HepG2 (cell line): ENCODE measurements at regions not wholly inside any gene's neighbourhood (a gene's known extent, or its start where the extent isn't known, plus 50 kb on each side); places are given as distances from the start of the nearest gene placed in this dataset.

Experiments used
- ATAC-seq: fragments of 200-7000 bp; cut with Tn5 transposase; 3 replicates; pipeline ENCODE4 v1.9.1; 2020; ENCODE audit warnings: mild to moderate bottlenecking, moderate library complexity
- BruUV-seq: library from RNA; stranded (reverse); fragments of 400-500 nt; replicated peaks from 2 replicates; lab custom pipeline; 2021; lab: Mats Ljungman, UMichigan
- CTCF ChIA-PET: fragments of 300-600 bp; formaldehyde crosslinking; extraction: SDS; loops from one replicate; lab custom pipeline; 2021; ENCODE audit warnings: low total read pairs, inconsistent platforms, low intra/inter-chr PET ratio; lab: Yijun Ruan, JAX
- POLR2A ChIA-PET: fragments of 350-600 bp; sonication (Branson Sonifier 250); formaldehyde crosslinking; loops from one replicate; lab custom pipeline; 2020; ENCODE audit warnings: antibody characterized with exemption, inconsistent platforms; lab: Yijun Ruan, JAX
- DNase-seq: peaks from one replicate; pipeline ENCODE4 v3.0.0-alpha.2; 2015; ENCODE audit warnings: low spot score
- FAIRE-seq: peaks from 3 replicates; lab custom pipeline; 2011; peaks lifted over from hg19 to GRCh38; lab: Jason Lieb, UNC
- H2AFZ ChIP-seq: one replicate; pipeline ENCODE4 v1.6.1; 2011; ENCODE audit warnings: low read length, inconsistent platforms
- H3K27ac ChIP-seq: fragments of 300-600 bp; 3 replicates; pipeline ENCODE4 v1.8.0; 2011; ENCODE audit warnings: mixed run types, mild to moderate bottlenecking, mixed read lengths, low read length, inconsistent platforms; ENCODE audit not compliant: insufficient read depth; ENCODE audit errors: extremely low read length
- H3K27me3 ChIP-seq, 2 experiments: fragments of 200-600 bp in 1 of 2; 2 replicates in 1 of 2; 3 replicates in 1 of 2; pipeline versions ENCODE4 v1.6.0 to v1.8.0; 2011; ENCODE audit warnings: low read length in 2 of 2, mild to moderate bottlenecking in 2 of 2, moderate library complexity in 2 of 2, inconsistent platforms in 1 of 2; ENCODE audit not compliant: insufficient read depth in 2 of 2, control insufficient read depth in 1 of 2
- H3K36me3 ChIP-seq, 2 experiments: fragments of 200-600 bp in 1 of 2; replicated peaks in 1 of 2; 2 replicates in 1 of 2; 3 replicates in 1 of 2; pipeline versions ENCODE4 v1.5.1 to v1.8.0; 2011; ENCODE audit warnings: low read length in 2 of 2, inconsistent platforms in 1 of 2; ENCODE audit not compliant: insufficient read depth in 2 of 2, control insufficient read depth in 1 of 2
- H3K4me1 ChIP-seq: 2 replicates; pipeline ENCODE4 v1.5.1; 2012; ENCODE audit warnings: low read length, inconsistent platforms; ENCODE audit not compliant: insufficient read depth
- H3K4me2 ChIP-seq: 2 replicates; pipeline ENCODE4 v1.6.0; 2011; ENCODE audit warnings: low read depth, low read length, inconsistent platforms
- H3K4me3 ChIP-seq, 3 experiments: fragments of 200-600 bp in 1 of 3; sonication (generic), shearing (Covaris generic) in 1 of 3; replicated peaks in 1 of 3; 2 replicates each; pipeline ENCODE4 v1.5.1; 2011 to 2016; ENCODE audit warnings: low read length in 3 of 3, inconsistent platforms in 2 of 3, low read depth in 2 of 3, mild to moderate bottlenecking in 2 of 3, control low read depth in 1 of 3, mixed read lengths in 1 of 3; ENCODE audit not compliant: insufficient read depth in 1 of 3
- H3K79me2 ChIP-seq: one replicate; pipeline ENCODE4 v1.6.1; 2011; ENCODE audit warnings: low read length, inconsistent platforms; ENCODE audit not compliant: insufficient read depth
- H3K9ac ChIP-seq: 2 replicates; pipeline ENCODE4 v1.6.0; 2011; ENCODE audit warnings: mild to moderate bottlenecking, low read depth, low read length, inconsistent platforms; ENCODE audit not compliant: insufficient read depth
- H3K9me3 ChIP-seq: 2 replicates; pipeline ENCODE4 v1.5.1; 2012; ENCODE audit warnings: mild to moderate bottlenecking, low read length
- H4K20me1 ChIP-seq: 2 replicates; pipeline ENCODE4 v1.6.0; 2011; ENCODE audit warnings: inconsistent platforms, mild to moderate bottlenecking, low read length, moderate library complexity; ENCODE audit not compliant: insufficient read depth
- CREM ChIP-seq, 2 experiments: sonication (generic) in 1 of 2; formaldehyde crosslinking in 1 of 2; IDR thresholded peaks; 2 replicates each; pipeline versions ENCODE4 v1.4.0 to v1.6.1; 2016 to 2020; ENCODE audit warnings: antibody characterized with exemption in 1 of 2, mild to moderate bottlenecking in 1 of 2, missing genetic modification reagents in 1 of 2
- EED ChIP-seq: sonication (generic); formaldehyde crosslinking; IDR thresholded peaks from 2 replicates; pipeline ENCODE4 v1.5.0; 2020; ENCODE audit warnings: mild to moderate bottlenecking, missing genetic modification reagents
- FOXA1 ChIP-seq, 2 experiments: fragments of 450-650 bp in 1 of 2; sonication (generic) in 1 of 2; formaldehyde crosslinking in 1 of 2; IDR thresholded peaks; 2 replicates each; pipeline versions ENCODE4 v1.4.0 to v1.6.1; 2016 to 2020; ENCODE audit warnings: missing genetic modification reagents in 1 of 2
- HIC2 ChIP-seq: sonication (generic); formaldehyde crosslinking; IDR thresholded peaks from 2 replicates; pipeline ENCODE4 v1.9.0; 2022; ENCODE audit warnings: low read depth, missing genetic modification reagents
- HNRNPK ChIP-seq: fragments of 200-400 bp; formaldehyde crosslinking; IDR thresholded peaks from 2 replicates; pipeline ENCODE4 v1.6.1; 2018; ENCODE audit warnings: low read length, low read depth, moderate library complexity, mild to moderate bottlenecking; ENCODE audit not compliant: poor library complexity, severe bottlenecking
- KDM4B ChIP-seq: sonication (generic); formaldehyde crosslinking; IDR thresholded peaks from 2 replicates; pipeline ENCODE4 v1.4.0; 2020; ENCODE audit warnings: missing genetic modification reagents
- MEIS2 ChIP-seq: sonication (generic); formaldehyde crosslinking; IDR thresholded peaks from 2 replicates; pipeline ENCODE4 v1.9.0; 2021; ENCODE audit warnings: mild to moderate bottlenecking, missing genetic modification reagents
- MYC ChIP-seq: sonication (generic); formaldehyde crosslinking; IDR thresholded peaks from 2 replicates; pipeline ENCODE4 v1.9.0; 2021; ENCODE audit warnings: missing genetic modification reagents, borderline replicate concordance
- NR2F1 ChIP-seq, 2 experiments: fragments of 450-650 bp in 1 of 2; formaldehyde crosslinking in 1 of 2; IDR thresholded peaks; 2 replicates each; pipeline versions ENCODE4 v1.5.0 to v1.6.1; 2016 to 2020; ENCODE audit warnings: mild to moderate bottlenecking in 1 of 2, missing compliant biosample characterization in 1 of 2, missing genetic modification reagents in 1 of 2, moderate library complexity in 1 of 2
- RBFOX2 ChIP-seq: fragments of 200-400 bp; formaldehyde crosslinking; IDR thresholded peaks from 2 replicates; pipeline ENCODE4 v1.6.1; 2017; ENCODE audit warnings: low read depth, mild to moderate bottlenecking, low read length
- WIZ ChIP-seq: sonication (generic); formaldehyde crosslinking; IDR thresholded peaks from 2 replicates; pipeline ENCODE4 v1.5.1; 2020; ENCODE audit warnings: mild to moderate bottlenecking, missing genetic modification reagents
- ZBTB42 ChIP-seq: sonication (generic); formaldehyde crosslinking; IDR thresholded peaks from 2 replicates; pipeline ENCODE4 v1.5.0; 2020; ENCODE audit warnings: mild to moderate bottlenecking, missing genetic modification reagents
- ZNF205 ChIP-seq: IDR thresholded peaks from 2 replicates; pipeline ENCODE4 v1.6.1; 2018; ENCODE audit warnings: missing biosample characterization, missing genetic modification reagents
- ZNF563 ChIP-seq: sonication (generic); formaldehyde crosslinking; IDR thresholded peaks from 2 replicates; pipeline ENCODE4 v1.8.0; 2022; ENCODE audit warnings: mild to moderate bottlenecking, moderate library complexity, missing genetic modification reagents
- ZNF580 ChIP-seq: IDR thresholded peaks from 2 replicates; pipeline ENCODE4 v1.6.1; 2016; ENCODE audit warnings: low read depth, borderline replicate concordance
- WGBS: methylation state at CpG from one replicate; pipeline ENCODE4 v1.1.6; 2017; ENCODE audit warnings: low lambda C conversion rate; 5-methylcytosine and 5-hydroxymethylcytosine counted together
- in situ Hi-C: cut with HindIII; loops from 2 replicates; pipeline ENCODE4 v1.10.0; 2017; ENCODE audit warnings: low pct_unique_long_range_greater_than_20kb; ENCODE audit not compliant: extremely low pct_ligation_motif_present
- intact Hi-C: fragments of 100-400 bp; cut with micrococcal nuclease; formaldehyde crosslinking; loops from one replicate; pipeline ENCODE4 v1.10.0; 2022; ENCODE audit not compliant: unreplicated experiment
- TF ChIP-seq, protein P1 (sequence below): sonication (generic); formaldehyde crosslinking; IDR thresholded peaks from 2 replicates; pipeline ENCODE4 v1.4.0; 2020; ENCODE audit warnings: missing genetic modification reagents, low read depth, mild to moderate bottlenecking, borderline replicate concordance

- Histone ChIP-seq H3K27ac (no peak overlapping the region), H2AFZ (no peak overlapping the region), H3K4me3 (no peak overlapping the region), H4K20me1 (no peaks in the 10 kb centered on the region), H3K4me2 (no peak overlapping the region), H3K4me1 (no peaks in the 10 kb centered on the region), H3K27me3 (no peaks in the 10 kb centered on the region; a peak in 1 of 5 replicates), H3K79me2 (no peaks in the 10 kb centered on the region), H3K9me3 (no peaks in the 10 kb centered on the region), H3K9ac (no peak overlapping the region), H3K36me3 (no peaks in the 10 kb centered on the region)
- intact Hi-C loops: no loop called here
- ATAC-seq: no peak
- no peak for FAIRE-seq
- DNase-seq: no peak
- no TSS peak for BruUV-seq
- TF ChIP-seq CREM (IDR thresholded peaks at IDR 0.05): no peak
- no peak for TF ChIP-seq CREM (CRISPR knock-in tag; IDR thresholded peaks at IDR 0.05)
- TF ChIP-seq ZBTB42: no peak
- ChIA-PET POLR2A (no interaction called here), CTCF (no interaction called here)
- in situ Hi-C loops: no loop called here
- WGBS: no CpG with 5 or more reads among the region's 3 CpGs
Observed at GRCh38 chr6:85136310-85136709, 313.6 kb upstream of the NT5E start.

DNA sequence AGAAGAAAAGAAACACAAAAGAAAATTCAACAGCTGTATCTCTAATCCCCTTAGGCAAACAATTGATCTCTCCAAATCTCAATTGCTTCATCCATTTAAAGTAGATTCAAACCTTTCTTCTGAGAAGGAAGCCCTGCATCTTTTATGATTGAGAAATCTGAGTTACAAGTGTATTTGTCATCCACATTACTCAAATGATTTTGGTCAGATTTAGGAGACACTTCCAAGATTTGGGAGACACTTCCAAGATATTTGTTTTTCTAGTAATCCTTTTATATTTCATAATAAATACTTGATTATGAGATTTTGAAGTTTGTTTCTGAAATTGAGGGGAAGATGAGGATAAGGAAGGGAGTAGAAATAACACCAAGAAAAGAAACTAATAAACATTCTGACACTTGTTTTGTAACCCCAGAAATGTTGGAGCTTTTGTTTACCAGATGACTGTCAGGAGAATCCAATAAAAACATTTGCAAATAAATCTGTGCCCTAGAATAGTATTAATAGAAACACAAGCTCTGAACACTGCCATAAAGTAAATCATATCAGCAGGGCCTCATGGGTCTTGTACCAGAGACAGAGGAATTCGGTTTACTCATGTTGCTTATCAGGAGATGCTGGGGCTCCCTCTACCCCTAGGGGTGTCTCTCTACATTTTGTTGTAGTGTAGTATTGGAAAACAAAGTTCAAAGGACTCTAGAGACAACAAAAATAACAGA is 314.3 kb upstream of the NT5E start:
- in situ Hi-C loops: no loop called here
- DNase-seq: no peak
- 0% methylated on average over 1 of the region's 1 CpG for WGBS
- no peaks in the 10 kb centered on the region for H4K20me1 ChIP-seq
- H3K4me2 ChIP-seq: no peak overlapping the region
- TF ChIP-seq NR2F1 (CRISPR knock-in tag; IDR thresholded peaks at IDR 0.05) (no peak), KDM4B (CRISPR knock-in tag) (no peak), RBFOX2 (no peak), HNRNPK (no peak), ZNF563 (CRISPR knock-in tag) (no peak), MEIS2 (CRISPR knock-in tag) (no peak), EED (CRISPR knock-in tag) (no peak), ZNF580 (CRISPR knock-in tag) (no peak), ZNF205 (CRISPR knock-in tag) (no peak), HIC2 (no peak), FOXA1 (IDR thresholded peaks at IDR 0.05) (no peak), FOXA1 (CRISPR knock-in tag; IDR thresholded peaks at IDR 0.05) (no peak), WIZ (CRISPR knock-in tag) (no peak), MYC (no peak)
- TF ChIP-seq, protein P1, sequence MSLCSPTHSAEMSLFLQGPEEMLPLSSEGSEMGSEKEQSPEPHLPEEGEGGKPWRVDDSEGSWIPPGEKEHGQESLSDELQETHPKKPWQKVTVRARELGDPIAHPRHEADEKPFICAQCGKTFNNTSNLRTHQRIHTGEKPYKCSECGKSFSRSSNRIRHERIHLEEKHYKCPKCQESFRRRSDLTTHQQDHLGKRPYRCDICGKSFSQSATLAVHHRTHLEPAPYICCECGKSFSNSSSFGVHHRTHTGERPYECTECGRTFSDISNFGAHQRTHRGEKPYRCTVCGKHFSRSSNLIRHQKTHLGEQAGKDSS: no peak
- TF ChIP-seq, all 625 proteins: peak for 0
- Histone ChIP-seq H3K79me2 (no peaks in the 10 kb centered on the region), H3K4me3 (no peak overlapping the region), H2AFZ (no peak overlapping the region), H3K9me3 (no peaks in the 10 kb centered on the region), H3K4me1 (no peaks in the 10 kb centered on the region), H3K9ac (no peak overlapping the region), H3K27me3 (no peaks in the 10 kb centered on the region; a peak in 1 of 5 replicates), H3K27ac (no peak overlapping the region), H3K36me3 (no peaks in the 10 kb centered on the region)
- intact Hi-C loops: no loop called here
- ChIA-PET POLR2A (no interaction called here), CTCF (no interaction called here)
- FAIRE-seq (no peak), ATAC-seq (no peak)
- BruUV-seq: no TSS peak
